ENCODE measurements at regions not wholly inside any gene's neighbourhood (a gene's known extent, or its start where the extent isn't known, plus 50 kb on each side); places are given as distances from the start of the nearest gene placed in this dataset.

GRCh38 chr4:17096692-17097091, 198.2 kb upstream of the LDB2 start:
- DNase-seq = no peak

- no peak for DNase-seq
These were observed 197.3 kb upstream of the LDB2 start for GRCh38 chr4:17095771-17096170.

GRCh38 chr4:17094876-17095210, 196.4 kb upstream of the LDB2 start:
- no peak for DNase-seq

- no peak for DNase-seq
These were observed 195.9 kb upstream of the LDB2 start for GRCh38 chr4:17094159-17094875.

- no peak for DNase-seq
These were observed 195.0 kb upstream of the LDB2 start for GRCh38 chr4:17093481-17093880.

GRCh38 chr4:17092736-17093437, 194.4 kb upstream of the LDB2 start:
- DNase-seq = no peak

GRCh38 chr4:17091104-17091503, 192.7 kb upstream of the LDB2 start:
- no peak for DNase-seq

- DNase-seq = no peak
These were observed 191.6 kb upstream of the LDB2 start for GRCh38 chr4:17090063-17090462.

GRCh38 chr4:17085416-17085815, 187.0 kb upstream of the LDB2 start:
- DNase-seq = peak; percentile 11 to 34

GRCh38 chr4:17082186-17082585, 183.7 kb upstream of the LDB2 start:
- DNase-seq = no peak

- DNase-seq = no peak
These were observed 182.7 kb upstream of the LDB2 start for GRCh38 chr4:17081179-17081578.

GRCh38 chr4:17077105-17077504, 178.7 kb upstream of the LDB2 start:
- DNase-seq = no peak

GRCh38 chr4:17072483-17072882, 174.0 kb upstream of the LDB2 start:
- DNase-seq = no peak

- no peak for DNase-seq
These were observed 170.4 kb upstream of the LDB2 start for GRCh38 chr4:17068891-17069290.

- no peak for DNase-seq
These were observed 169.9 kb upstream of the LDB2 start for GRCh38 chr4:17068392-17068791.

- no peak for DNase-seq
These were observed 168.5 kb upstream of the LDB2 start for GRCh38 chr4:17066972-17067371.

- no peak for DNase-seq
These were observed 167.8 kb upstream of the LDB2 start for GRCh38 chr4:17066236-17066635.

- DNase-seq = no peak
These were observed 167.4 kb upstream of the LDB2 start for GRCh38 chr4:17065821-17066220.

- no peak for DNase-seq
These were observed 166.5 kb upstream of the LDB2 start for GRCh38 chr4:17064959-17065358.

GRCh38 chr4:17063888-17064287, 165.4 kb upstream of the LDB2 start:
- no peak for DNase-seq

GRCh38 chr4:17060230-17060629, 161.8 kb upstream of the LDB2 start:
- no peak for DNase-seq

GRCh38 chr4:17058916-17059741, 160.7 kb upstream of the LDB2 start:
- no peak for DNase-seq

- DNase-seq = no peak
These were observed 160.1 kb upstream of the LDB2 start for GRCh38 chr4:17058536-17058915.

- no peak for DNase-seq
These were observed 158.6 kb upstream of the LDB2 start for GRCh38 chr4:17057035-17057434.
